HFF-Myc (cell line): ENCODE measurements at regions not wholly inside any gene's neighbourhood (a gene's known extent, or its start where the extent isn't known, plus 50 kb on each side); places are given as distances from the start of the nearest gene placed in this dataset.

Source experiments
- DNase-seq: peaks from one replicate; pipeline ENCODE4 v3.0.0-alpha.2; 2011; ENCODE audit warnings: low read depth; ENCODE audit errors: extremely low read depth
- H3K4me3 ChIP-seq: replicated peaks from 2 replicates; pipeline ENCODE4 v1.5.1; 2011; ENCODE audit warnings: low read depth, mild to moderate bottlenecking, control low read depth, low read length
- CTCF ChIP-seq: IDR thresholded peaks from 2 replicates; pipeline ENCODE4 v1.5.1; 2012; ENCODE audit warnings: mild to moderate bottlenecking, low read depth, low read length, control low read depth; ENCODE audit errors: missing control alignments

DNA sequence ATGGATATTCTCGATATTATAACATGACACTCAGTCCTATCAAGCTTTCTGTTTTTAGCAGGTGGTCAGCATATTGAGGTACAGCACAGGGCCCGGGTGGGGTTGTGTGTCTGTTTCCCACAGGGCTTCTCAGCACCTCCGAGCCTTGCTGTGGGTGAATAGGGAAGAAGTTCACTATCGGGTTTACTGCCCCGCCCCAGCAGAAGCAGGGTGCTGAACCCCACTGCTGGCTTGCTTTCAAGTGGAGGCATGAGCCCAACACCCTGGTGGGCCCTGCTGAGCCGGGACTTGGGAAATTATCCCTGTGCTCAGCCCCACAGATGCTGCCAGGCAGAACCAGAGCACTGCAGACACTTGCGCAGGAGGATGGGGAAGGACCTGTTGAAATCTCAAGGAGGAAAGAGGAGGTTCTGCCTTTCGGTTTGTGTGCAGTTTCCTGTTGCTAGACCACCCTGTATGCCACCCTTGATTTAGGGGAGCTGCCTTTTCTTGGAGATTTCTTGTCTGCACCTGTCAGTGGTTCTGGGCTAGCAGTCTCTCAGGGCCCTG lies 270.3 kb upstream of the SALL3 start:
- DNase-seq: no peak
- no peak for TF ChIP-seq CTCF
- no peak overlapping the region for H3K4me3 ChIP-seq

DNA sequence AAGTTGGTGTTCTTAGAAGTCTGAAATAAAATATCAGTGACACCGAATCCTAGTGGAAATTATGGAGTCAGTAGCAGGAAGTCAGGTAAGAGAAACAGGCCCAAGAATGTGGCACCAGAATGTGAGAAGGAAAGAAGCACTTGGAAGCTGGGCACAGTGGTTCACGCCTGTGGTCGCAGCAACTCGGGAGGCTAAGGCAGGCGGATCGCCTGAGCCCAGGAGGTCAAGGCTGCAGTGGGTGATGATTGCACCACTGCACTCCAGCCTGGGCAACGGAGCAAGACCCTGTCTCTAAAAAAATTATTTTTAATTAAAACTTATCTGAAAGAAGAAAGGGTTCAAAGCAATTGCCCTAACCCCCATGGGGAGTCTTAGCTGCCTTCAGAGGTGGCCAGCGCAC lies 268.3 kb upstream of the SALL3 start:
- no peak for TF ChIP-seq CTCF
- DNase-seq: no peak
- no peak overlapping the region for H3K4me3 ChIP-seq

GRCh38 chr18:78711971-78712370 lies 267.6 kb upstream of the SALL3 start:
- DNase-seq: no peak
- no peak for TF ChIP-seq CTCF
- no peak overlapping the region for H3K4me3 ChIP-seq

DNA sequence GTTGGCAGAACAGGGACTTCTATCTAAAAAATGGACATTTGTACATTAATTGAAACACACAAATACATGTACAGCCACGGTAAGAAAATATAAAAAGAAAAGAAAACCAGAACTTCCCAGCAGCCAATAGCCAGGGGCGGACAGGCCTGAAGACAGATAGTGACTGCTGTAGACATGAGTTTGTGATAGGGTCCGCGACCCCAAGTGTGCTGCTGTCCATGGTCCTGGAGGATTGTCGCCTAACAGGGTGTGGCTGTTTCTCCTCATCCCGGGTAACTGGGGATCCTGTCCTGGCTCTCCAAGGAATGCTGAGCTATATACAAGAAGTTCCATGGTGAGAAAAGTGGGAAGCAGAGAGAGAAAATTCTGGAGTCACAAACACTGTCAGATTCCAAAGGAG lies 266.5 kb upstream of the SALL3 start:
- no peak for TF ChIP-seq CTCF
- DNase-seq: no peak
- no peak overlapping the region for H3K4me3 ChIP-seq

GRCh38 chr18:78713726-78714125 lies 265.9 kb upstream of the SALL3 start:
- H3K4me3 ChIP-seq: no peak overlapping the region
- no peak for TF ChIP-seq CTCF
- no peak for DNase-seq

DNA sequence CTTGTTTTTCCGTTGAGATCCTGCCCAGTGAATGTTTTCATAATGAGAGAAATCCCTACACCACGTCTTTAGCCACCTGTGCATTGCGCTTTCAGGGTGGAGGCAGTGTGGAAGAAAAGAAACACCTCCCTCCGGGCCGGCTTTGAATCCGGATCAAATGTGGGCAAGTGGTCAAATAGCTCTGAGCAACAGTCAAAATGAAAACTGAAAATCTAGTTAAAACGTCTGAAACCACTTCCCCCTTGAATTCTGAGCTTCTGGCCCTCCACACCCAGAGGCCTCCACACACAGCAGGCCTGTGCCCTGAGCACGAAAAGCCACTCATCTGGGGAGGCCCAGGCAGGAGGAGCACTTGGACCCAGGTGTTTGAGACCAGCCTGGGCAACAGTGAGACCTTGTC lies 263.6 kb upstream of the SALL3 start:
- no peak overlapping the region for H3K4me3 ChIP-seq
- no peak for DNase-seq
- no peak for TF ChIP-seq CTCF

DNA sequence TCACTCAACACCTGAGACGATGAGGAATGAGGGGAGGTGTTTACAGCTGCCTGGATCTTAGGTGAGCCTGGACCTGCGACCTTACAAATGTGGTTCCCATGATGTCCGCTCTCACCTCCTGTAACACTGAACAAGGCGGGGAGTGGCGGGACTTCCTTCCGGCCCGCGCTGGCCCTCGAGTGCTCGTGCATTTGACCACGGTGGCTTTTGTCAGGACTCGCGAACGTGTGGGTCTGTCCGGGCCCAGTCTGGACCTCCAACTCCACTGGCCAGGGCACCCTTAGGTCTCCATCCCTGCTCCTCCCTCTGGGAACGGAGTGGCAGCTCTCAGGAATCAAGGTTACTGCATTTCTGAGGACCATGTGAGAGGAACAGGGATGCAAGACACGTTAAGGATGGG lies 263.0 kb upstream of the SALL3 start:
- no peak for TF ChIP-seq CTCF

More for the DNA sequence above, 263.0 kb upstream of the SALL3 start:
- DNase-seq: no peak
- no peak overlapping the region for H3K4me3 ChIP-seq
